HL-60/S4 treated with phorbol 12-myristate 13-acetate at 8.2 ng/mL for 4 days and 3 days (cell line): ENCODE measurements at regions not wholly inside any gene's neighbourhood (a gene's known extent, or its start where the extent isn't known, plus 50 kb on each side); places are given as distances from the start of the nearest gene placed in this dataset.
"Not testable (repeated sequence)": the region's sequence is repeated elsewhere in the genome, so short reads cannot be mapped to it uniquely, and the experiment has no call there.

ENCODE experiments used
- in situ Hi-C: fragments of 300-500 bp; cut with MboI; formaldehyde crosslinking; loops from 2 replicates; pipeline ENCODE4 v1.15.0; 2022; ENCODE audit warnings: low sequenced_read_pairs

DNA sequence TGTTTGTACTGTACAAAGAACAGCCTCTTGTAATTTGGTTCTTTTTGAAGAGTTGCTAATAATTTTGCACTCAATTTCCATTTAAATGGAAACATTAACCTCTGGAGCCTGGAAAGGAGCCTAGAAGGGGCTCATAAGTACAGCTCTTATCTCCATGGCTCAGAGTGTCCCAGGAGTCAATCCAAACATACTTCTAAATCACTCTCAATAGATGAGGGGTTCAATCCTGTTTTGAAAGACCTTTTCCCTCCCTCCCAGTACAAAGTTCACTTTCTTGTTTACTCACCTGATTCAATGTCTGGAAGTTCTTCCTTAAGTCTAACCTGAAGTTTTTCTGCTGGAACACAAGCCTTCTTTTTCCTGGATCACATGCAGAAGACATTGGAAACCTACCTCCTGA, 273.0 kb upstream of the PLET1 start:
- in situ Hi-C loops = no loop called here

DNA sequence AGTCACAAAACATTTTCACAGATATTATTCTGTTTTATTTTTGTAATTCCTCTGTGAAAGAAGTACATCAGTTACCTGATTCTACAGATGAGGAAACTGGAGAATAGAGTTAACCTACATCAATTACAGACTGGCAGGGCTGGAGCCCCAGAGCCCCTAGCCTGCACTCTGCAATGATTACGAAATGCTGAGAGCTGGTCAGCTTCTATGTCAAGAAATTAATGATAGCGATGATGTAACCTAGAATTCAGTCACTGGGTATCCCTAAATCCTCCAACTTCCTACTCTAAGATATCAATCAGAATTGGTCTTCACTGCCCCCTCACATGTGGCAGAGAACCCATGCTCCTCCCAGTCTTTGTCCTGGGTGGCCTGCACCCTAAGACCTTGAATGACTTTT, 273.5 kb upstream of the PLET1 start:
- in situ Hi-C loops = no loop called here

GRCh38 chr11:112537026-112537425, 276.4 kb upstream of the PLET1 start:
- in situ Hi-C loops = no loop called here

- in situ Hi-C loops = no loop called here
These were observed 277.2 kb upstream of the PLET1 start for GRCh38 chr11:112537846-112538330.

DNA sequence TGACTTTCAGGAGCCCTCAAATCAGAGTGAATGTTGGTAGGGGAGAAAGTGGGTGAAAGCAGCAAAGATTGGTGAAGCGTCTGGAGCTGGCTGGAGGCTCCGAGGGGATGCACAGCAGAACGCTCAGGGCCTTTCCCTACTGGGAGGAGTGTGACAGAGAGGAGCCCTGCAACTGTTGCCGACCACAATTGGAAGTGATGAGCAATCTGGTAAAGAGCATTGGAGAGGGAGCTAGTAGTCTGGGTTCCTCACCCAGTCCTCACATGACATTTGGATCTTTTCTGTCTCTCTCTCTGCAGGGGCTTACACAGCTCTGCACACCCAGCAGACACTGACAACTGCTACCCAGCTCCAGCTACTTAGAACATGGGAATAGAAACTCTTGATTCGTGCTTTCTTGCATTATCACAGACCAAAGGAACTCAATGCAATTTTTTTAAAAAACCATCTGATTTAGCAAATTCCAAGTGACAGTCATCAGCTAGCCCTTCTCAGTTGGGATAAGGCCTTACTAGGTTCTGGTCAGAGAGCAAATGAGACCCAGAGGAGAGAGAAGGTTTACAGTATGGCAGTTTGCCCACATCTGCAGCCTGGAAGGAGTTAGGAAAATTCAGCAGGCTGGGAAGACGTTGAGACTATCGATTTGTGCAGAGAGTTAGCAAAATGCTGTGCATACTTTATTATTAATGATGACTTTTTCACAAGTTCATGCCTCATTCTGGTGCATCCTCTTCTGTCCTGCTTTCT, 278.0 kb upstream of the PLET1 start:
- in situ Hi-C loops = no loop called here

DNA sequence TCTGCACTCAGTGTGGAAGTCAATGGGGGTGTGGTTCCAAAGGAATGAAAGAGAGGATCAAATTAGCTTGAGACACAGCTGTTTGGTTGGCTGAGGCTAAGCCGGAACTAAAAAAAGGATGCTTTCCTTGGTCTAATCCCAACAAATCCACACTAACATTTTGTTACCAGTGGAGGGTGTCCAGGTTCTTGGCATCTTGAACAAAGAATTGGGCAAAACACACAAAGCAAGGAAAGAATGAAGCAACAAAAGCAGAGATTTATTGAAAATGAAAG, 278.6 kb upstream of the PLET1 start:
- in situ Hi-C loops = not testable (repeated sequence)

DNA sequence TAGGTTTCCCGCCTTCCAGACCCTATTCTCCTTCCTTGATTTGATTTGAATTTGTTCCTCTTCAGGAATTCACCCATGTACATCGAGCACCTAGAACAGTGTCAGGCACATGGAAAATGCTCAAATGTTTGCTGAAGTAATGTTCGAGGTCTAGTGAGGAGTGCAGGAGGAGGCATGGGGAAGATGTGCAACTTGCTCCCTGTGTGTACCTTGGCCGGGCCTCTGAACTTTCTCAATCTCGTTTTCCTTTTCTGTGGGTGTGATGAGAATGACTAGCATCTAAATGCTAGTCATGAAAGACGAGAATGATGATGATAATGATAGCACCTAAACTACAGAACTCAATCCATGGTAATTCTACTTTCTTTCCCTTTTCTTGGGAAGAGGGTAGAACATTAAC, 279.1 kb upstream of the PLET1 start:
- in situ Hi-C loops = no loop called here

GRCh38 chr11:112540261-112540660, 279.6 kb upstream of the PLET1 start:
- in situ Hi-C loops = no loop called here

- in situ Hi-C loops = no loop called here
These were observed 280.7 kb upstream of the PLET1 start for GRCh38 chr11:112541140-112542046.

GRCh38 chr11:112542479-112542878, 281.8 kb upstream of the PLET1 start:
- in situ Hi-C loops = no loop called here

DNA sequence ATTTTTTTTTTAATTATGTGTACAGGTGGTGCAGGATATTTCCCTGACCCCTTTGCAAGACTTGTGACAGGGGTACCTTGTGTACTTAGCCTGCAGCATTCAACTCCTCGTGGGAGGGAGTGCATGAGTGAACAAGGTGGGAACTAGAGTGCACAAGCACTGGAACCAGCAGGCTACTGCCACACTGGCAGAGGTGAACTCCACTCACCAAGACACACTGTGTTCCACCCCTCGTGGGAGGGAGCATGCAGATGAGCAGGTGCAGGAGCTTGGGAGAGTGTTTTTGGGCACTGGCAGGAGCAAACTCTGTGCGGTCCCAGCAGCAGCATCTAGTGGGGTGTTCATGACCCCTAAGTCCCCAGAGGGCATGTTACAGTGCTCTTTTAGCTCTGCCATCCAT, 282.7 kb upstream of the PLET1 start:
- in situ Hi-C loops = no loop called here

DNA sequence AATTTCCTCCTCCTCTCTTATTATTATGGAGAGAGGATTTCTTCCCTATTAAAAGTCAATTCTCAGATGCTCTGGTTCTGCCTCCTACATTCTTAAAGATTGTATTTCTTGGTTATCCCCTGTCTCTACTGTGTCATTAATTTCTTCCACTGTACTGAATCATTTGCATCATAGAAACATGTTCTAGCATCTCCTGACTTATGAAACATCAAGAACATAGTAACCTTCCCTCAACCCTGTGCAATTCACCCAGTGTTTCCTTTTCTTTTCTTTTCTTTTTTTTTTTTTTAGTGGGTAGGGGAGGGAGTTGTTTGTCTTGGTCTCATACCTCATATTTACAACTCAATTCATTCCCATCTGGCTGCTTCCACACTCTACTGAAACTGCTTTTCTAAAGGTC, 288.0 kb upstream of the PLET1 start:
- in situ Hi-C loops = no loop called here

- in situ Hi-C loops = no loop called here
These were observed 292.6 kb upstream of the PLET1 start for GRCh38 chr11:112553205-112553731.

DNA sequence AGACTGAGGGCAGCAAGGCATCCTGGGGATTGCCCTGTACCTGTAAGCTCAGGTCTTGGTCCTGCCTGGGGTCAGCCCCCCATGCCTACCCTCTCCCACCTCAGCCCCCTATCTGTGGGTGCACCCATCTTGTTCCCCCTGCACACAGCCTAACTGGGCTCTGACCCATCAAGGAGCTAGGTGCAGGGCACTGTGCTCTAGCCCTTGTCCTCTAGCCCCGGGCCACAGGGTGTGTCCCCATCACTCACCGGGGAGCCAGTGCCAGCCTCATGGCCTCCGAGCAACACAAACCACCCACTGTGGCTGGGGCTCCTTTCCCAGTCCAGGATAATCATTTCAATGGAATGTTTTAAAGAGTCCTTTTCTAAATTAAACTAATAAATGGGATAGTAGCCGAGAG, 293.9 kb upstream of the PLET1 start:
- in situ Hi-C loops = no loop called here

DNA sequence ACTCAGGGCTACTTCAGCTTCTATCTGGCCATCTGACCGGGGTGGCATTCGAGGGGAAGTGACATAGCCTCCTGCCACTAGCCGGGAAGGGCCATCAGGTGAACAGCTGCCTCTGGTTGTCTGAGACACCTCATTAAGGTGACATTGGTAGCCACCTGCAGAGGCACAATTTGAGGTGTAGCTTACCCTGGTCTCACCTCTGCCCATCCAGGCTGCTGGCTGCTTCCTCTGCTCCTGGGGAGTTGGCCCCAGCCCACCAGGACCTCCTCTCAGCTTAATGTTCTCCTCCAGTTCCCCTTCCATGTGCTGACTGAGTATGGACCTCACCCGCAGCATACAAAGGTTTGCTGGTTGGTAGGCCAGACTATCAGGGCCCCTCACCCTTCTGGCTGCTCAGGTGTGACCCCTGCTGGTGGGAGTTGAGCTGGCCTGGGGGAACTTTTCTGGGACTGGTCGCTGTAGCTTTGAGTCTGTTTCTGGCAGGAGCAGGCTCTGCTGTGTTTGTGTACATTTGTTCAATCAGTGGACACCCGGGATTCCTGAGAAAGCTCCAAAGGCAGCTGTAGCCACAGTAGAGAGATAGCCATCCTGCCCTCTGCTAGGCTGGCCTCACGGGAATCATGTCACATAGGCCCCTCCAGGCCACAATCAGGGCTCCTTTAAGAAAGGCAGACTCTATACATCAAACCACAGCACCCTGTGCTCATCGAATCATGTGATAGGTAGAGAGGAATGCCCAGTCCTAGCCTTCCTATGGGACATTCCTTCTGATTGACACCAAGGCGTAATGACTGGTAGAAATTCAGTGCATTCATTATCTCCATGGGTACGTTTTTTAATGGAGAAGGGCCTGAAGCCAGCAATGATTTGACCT, 295.1 kb upstream of the PLET1 start:
- in situ Hi-C loops = no loop called here

DNA sequence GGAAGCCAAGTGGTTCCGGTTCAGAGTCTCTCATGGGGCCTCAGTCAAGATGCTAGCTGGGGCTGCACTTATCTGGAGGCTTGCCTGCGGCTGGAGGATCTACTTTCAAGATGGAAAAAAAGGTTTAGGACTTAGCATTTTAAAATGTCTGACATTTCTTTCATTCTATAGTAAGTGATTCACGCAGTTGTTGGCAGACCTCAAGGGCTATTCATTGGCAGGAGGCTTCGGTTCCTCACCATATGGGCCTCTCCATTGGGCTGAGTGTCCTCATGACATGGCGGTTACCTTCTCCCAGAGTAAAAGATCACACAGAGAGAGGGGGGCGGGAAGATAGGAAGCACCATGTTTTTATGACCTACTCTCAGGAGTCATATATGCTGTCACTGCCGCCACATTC, 298.0 kb upstream of the PLET1 start:
- in situ Hi-C loops = no loop called here

GRCh38 chr11:112563808-112564207, 303.1 kb upstream of the PLET1 start:
- in situ Hi-C loops = no loop called here

DNA sequence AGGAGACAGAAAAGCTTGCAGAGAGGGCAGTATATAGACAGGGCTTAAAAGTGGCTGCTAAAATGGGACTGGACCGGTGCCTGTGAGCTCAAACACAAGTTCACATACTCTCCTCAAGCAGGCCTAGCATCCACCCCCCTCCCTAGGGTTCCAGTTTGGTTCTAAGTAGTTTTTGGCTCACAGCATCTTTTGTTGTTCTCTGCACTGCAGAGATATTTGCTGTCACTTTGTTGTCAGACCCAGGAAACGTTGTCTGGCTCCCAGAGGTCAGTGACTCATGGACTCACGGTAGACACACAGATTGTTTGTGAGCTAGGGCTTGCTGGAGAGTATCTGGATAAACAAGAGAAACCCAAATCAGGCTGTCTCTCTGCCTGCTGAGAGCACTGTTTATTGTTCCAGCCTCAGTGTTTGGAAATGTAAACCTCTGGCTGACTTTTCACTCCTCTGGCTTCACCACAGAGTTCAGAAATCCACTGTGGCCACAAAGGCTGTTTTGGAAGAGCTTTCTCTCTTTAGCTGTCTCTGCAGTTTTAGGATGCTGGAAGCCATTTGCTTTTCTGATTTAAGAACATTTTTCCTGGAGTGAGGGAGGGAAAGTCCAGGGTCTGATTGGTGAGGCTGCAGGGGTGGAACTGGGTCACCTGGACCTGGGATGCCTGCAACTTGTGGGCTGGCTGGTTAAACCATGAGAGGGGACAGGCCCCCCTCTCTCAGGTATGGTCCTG, 303.7 kb upstream of the PLET1 start:
- in situ Hi-C loops = no loop called here

- in situ Hi-C loops = no loop called here
These were observed 304.9 kb upstream of the PLET1 start for GRCh38 chr11:112565551-112565950.

DNA sequence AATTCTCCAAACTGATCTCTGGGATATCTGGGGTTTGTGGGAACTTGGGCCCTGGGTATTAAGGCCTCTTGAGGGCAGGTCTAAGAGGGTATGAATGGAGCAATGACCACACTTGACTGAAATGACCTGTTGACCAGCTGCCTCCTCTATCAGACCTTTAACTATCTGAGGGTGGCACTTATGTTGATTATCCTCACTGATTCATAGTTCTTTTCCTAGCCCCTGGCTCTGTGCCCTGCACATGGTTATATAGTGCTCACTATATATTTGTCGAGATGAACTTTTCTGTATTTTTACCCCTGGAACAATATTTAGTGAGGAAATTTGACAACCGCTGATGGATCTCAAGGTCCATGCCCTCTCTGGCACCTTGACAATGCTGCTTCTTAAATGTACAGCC, 305.5 kb upstream of the PLET1 start:
- in situ Hi-C loops = no loop called here
